ENCODE measurements at regions not wholly inside any gene's neighbourhood (a gene's known extent, or its start where the extent isn't known, plus 50 kb on each side); places are given as distances from the start of the nearest gene placed in this dataset.
"Not testable (repeated sequence)": the region's sequence is repeated elsewhere in the genome, so short reads cannot be mapped to it uniquely, and the experiment has no call there.

DNA sequence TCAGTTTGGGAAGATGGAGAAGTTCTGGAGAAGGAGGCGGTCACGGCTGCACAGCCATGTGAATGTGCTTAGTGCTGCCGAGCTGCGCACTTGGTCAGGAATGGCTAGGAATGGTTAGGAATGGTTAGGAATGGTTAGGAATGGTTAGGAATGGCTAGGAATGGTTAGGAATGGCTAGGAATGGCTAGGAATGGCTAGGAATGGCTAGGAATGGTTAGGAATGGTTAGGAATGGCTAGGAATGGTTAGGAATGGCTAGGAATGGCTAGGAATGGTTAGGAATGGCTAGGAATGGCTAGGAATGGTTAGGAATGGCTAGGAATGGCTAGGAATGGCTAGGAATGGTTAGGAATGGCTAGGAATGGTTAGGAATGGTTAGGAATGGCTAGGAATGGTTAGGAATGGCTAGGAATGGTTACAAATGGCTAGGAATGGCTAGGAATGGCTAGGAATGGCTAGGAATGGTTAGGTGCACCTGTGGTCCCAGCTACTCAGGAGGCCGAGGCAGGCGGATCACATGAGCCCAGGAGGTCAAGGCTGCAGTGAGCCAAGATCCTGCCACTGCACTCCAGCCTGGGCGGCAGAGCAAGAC lies 94.7 kb upstream of the PPP1R26 start:
- TF ChIP-seq, protein P1, sequence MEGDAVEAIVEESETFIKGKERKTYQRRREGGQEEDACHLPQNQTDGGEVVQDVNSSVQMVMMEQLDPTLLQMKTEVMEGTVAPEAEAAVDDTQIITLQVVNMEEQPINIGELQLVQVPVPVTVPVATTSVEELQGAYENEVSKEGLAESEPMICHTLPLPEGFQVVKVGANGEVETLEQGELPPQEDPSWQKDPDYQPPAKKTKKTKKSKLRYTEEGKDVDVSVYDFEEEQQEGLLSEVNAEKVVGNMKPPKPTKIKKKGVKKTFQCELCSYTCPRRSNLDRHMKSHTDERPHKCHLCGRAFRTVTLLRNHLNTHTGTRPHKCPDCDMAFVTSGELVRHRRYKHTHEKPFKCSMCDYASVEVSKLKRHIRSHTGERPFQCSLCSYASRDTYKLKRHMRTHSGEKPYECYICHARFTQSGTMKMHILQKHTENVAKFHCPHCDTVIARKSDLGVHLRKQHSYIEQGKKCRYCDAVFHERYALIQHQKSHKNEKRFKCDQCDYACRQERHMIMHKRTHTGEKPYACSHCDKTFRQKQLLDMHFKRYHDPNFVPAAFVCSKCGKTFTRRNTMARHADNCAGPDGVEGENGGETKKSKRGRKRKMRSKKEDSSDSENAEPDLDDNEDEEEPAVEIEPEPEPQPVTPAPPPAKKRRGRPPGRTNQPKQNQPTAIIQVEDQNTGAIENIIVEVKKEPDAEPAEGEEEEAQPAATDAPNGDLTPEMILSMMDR (optimal IDR thresholded peaks at IDR 0.05 in 1 of 3, IDR thresholded peaks at IDR 0.05 in 1 of 3, conservative IDR thresholded peaks at IDR 0.05 in 1 of 3; ENCODE audit: extremely low read depth in 1 of 3, insufficient read depth in 2 of 3, low read length in 3 of 3) = not testable (repeated sequence)
- TF ChIP-seq EZH2 (IDR thresholded peaks at IDR 0.05; ENCODE audit: low read length) = not testable (repeated sequence)

All from keratinocyte (primary cell).